GM19463 (cell line): ENCODE measurements at regions not wholly inside any gene's neighbourhood (a gene's known extent, or its start where the extent isn't known, plus 50 kb on each side); places are given as distances from the start of the nearest gene placed in this dataset.
"Not testable (repeated sequence)": the region's sequence is repeated elsewhere in the genome, so short reads cannot be mapped to it uniquely, and the experiment has no call there.

Experiments
- ATAC-seq: cut with Tn5 transposase; IDR thresholded peaks from one replicate; pipeline ENCODE4 v1.9.1; 2021; ENCODE audit warnings: mild to moderate bottlenecking, moderate library complexity; ENCODE audit not compliant: unreplicated experiment

GRCh38 chr13:50464349-50465251, 378.9 kb downstream of the DLEU7 start:
- no peak for ATAC-seq

- no peak for ATAC-seq
Measured at GRCh38 chr13:50466456-50466855, 377.0 kb downstream of the DLEU7 start.

- ATAC-seq = no peak
Measured at GRCh38 chr13:50467156-50468110, 376.1 kb downstream of the DLEU7 start.

GRCh38 chr13:50468849-50469669, 374.4 kb downstream of the DLEU7 start:
- no peak for ATAC-seq

- not testable (repeated sequence) for ATAC-seq
Measured at GRCh38 chr13:50473050-50473449, 370.4 kb downstream of the DLEU7 start.

- ATAC-seq = no peak
Measured at GRCh38 chr13:50474088-50474662, 369.3 kb downstream of the DLEU7 start.

GRCh38 chr13:50476577-50477285, 366.8 kb downstream of the DLEU7 start:
- no peak for ATAC-seq

- ATAC-seq = no peak
Measured at GRCh38 chr13:50481936-50482335, 361.6 kb downstream of the DLEU7 start.

- ATAC-seq = no peak
Measured at GRCh38 chr13:50483416-50483815, 360.1 kb downstream of the DLEU7 start.

GRCh38 chr13:50484472-50485113, 358.9 kb downstream of the DLEU7 start:
- no peak for ATAC-seq

- no peak for ATAC-seq
Measured at GRCh38 chr13:50485979-50486935, 357.2 kb downstream of the DLEU7 start.

GRCh38 chr13:50493683-50494082, 349.8 kb downstream of the DLEU7 start:
- no peak for ATAC-seq

GRCh38 chr13:50494138-50494537, 349.4 kb downstream of the DLEU7 start:
- no peak for ATAC-seq

GRCh38 chr13:50503212-50503611, 340.3 kb downstream of the DLEU7 start:
- not testable (repeated sequence) for ATAC-seq

- ATAC-seq = no peak
Measured at GRCh38 chr13:50509167-50509566, 334.3 kb downstream of the DLEU7 start.

GRCh38 chr13:50509771-50510441, 333.6 kb downstream of the DLEU7 start:
- no peak for ATAC-seq

- not testable (repeated sequence) for ATAC-seq
Measured at GRCh38 chr13:50510885-50511545, 332.5 kb downstream of the DLEU7 start.
